ENCODE measurements at regions not wholly inside any gene's neighbourhood (a gene's known extent, or its start where the extent isn't known, plus 50 kb on each side); places are given as distances from the start of the nearest gene placed in this dataset.

GRCh38 chr6:1144842-1145767 is 166.8 kb upstream of the FOXQ1 start:
- no peak for DNase-seq

- DNase-seq = no peak
Measured at GRCh38 chr6:1143655-1144054, 168.2 kb upstream of the FOXQ1 start.

GRCh38 chr6:1139155-1139890 is 172.6 kb upstream of the FOXQ1 start:
- DNase-seq = no peak

- no peak for DNase-seq
Measured at GRCh38 chr6:1137849-1138248, 174.0 kb upstream of the FOXQ1 start.

- DNase-seq = no peak
Measured at GRCh38 chr6:1136827-1137226, 175.1 kb upstream of the FOXQ1 start.

- DNase-seq = no peak
Measured at GRCh38 chr6:1136415-1136774, 175.5 kb upstream of the FOXQ1 start.

GRCh38 chr6:1135726-1136414 is 176.0 kb upstream of the FOXQ1 start:
- no peak for DNase-seq

GRCh38 chr6:1131285-1132079 is 180.4 kb upstream of the FOXQ1 start:
- no peak for DNase-seq

GRCh38 chr6:1130709-1131108 is 181.2 kb upstream of the FOXQ1 start:
- DNase-seq = no peak

- no peak for DNase-seq
Measured at GRCh38 chr6:1129131-1129530, 182.8 kb upstream of the FOXQ1 start.

- DNase-seq = no peak
Measured at GRCh38 chr6:1127597-1128288, 184.2 kb upstream of the FOXQ1 start.

GRCh38 chr6:1127129-1127528 is 184.8 kb upstream of the FOXQ1 start:
- no peak for DNase-seq

GRCh38 chr6:1126036-1126435 is 185.9 kb upstream of the FOXQ1 start:
- no peak for DNase-seq

GRCh38 chr6:1125297-1125696 is 186.6 kb upstream of the FOXQ1 start:
- DNase-seq = no peak

GRCh38 chr6:1124885-1125284 is 187.0 kb upstream of the FOXQ1 start:
- DNase-seq = no peak

GRCh38 chr6:1123386-1124375 is 188.2 kb upstream of the FOXQ1 start:
- no peak for DNase-seq

- no peak for DNase-seq
Measured at GRCh38 chr6:1122083-1122482, 189.8 kb upstream of the FOXQ1 start.

- DNase-seq = no peak
Measured at GRCh38 chr6:1118287-1118647, 193.6 kb upstream of the FOXQ1 start.

- no peak for DNase-seq
Measured at GRCh38 chr6:1117530-1118286, 194.2 kb upstream of the FOXQ1 start.

- no peak for DNase-seq
Measured at GRCh38 chr6:1116149-1116548, 195.7 kb upstream of the FOXQ1 start.

All from activated CD4-positive, alpha-beta T cell treated with anti-CD3 and anti-CD28 coated beads, Interleukin-2, amount 50 U/mL, for 16 hours (primary cell).